Activated CD4-positive, alpha-beta T cell treated with anti-CD3 and anti-CD28 coated beads, Interleukin-2, Interleukin-6, amounts not matched to agents 100 ng/mL and 50 ng/mL, durations not matched to agents 16 hours and 8 hours (primary cell): ENCODE measurements at regions not wholly inside any gene's neighbourhood (a gene's known extent, or its start where the extent isn't known, plus 50 kb on each side); places are given as distances from the start of the nearest gene placed in this dataset.

Experiments used
- DNase-seq: peaks from one replicate; pipeline ENCODE4 v3.0.0-alpha.2; 2020

GRCh38 chr3:43783987-43784639 is 93.4 kb downstream of the ABHD5 start:
- DNase-seq = no peak

DNA sequence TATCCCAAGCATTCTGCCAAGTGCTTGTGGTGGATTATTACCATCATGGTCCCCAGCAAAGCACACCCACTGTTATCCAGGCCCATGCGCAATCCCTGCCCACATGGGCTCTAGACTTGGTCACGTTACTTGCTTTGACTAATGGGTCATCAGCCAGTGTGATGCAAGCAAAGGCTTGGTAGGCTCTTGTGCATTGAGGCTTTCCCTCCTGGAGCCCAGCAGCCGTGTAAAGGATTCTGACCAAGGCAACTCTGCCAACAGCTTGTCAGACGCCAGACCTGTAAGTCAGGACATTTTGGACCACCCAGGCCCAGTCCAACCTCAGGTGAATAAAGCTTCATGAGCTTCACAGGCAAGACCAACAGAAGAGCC is 93.9 kb downstream of the ABHD5 start:
- no peak for DNase-seq

- no peak for DNase-seq
Observed at GRCh38 chr3:43785551-43785950, 94.8 kb downstream of the ABHD5 start.

- DNase-seq = no peak
Observed at GRCh38 chr3:43786102-43786501, 95.4 kb downstream of the ABHD5 start.

- DNase-seq = no peak
Observed at GRCh38 chr3:43786526-43787305, 96.0 kb downstream of the ABHD5 start.

- DNase-seq = no peak
Observed at GRCh38 chr3:43787330-43787729, 96.6 kb downstream of the ABHD5 start.

DNA sequence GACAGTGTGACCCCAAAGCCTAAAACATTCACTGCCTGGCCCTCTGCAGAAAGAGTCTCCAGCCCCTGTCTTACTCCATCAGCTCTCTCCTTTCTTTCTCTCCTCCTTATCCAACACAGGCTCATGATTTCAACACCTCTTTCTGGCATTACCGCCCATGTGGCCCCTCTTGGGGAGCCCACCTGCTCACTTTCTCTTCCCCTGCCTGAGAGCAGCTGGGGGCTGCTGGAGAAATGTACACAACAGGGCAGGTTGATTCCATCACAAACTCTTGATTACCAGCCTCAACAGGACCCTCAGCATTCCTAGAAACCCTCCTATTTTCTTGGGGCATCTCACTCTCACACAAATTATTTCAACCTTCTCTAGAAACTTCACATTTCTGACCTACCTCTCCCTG is 98.3 kb downstream of the ABHD5 start:
- no peak for DNase-seq

GRCh38 chr3:43790060-43790459 is 99.3 kb downstream of the ABHD5 start:
- no peak for DNase-seq

DNA sequence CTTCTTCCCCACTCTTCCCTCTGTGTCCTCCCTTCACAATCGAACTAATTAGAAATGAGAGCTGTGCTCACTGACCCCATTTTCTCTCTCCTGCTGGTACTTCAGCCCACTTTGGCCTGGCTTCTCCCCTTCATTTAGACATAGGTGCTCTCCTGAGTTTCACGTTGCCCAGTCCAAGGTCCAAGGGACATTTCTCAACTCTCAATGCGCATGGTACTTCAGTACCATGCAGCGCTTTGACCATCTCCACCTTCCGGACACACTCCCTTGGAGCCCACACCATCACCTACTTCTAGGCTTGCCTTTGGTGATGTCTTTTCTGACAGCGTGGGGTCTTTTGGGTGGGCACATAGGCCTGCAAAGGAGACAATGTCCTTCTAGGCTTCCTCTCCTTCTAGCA is 99.7 kb downstream of the ABHD5 start:
- DNase-seq = no peak

GRCh38 chr3:43791246-43791645 is 100.5 kb downstream of the ABHD5 start:
- DNase-seq = no peak

DNA sequence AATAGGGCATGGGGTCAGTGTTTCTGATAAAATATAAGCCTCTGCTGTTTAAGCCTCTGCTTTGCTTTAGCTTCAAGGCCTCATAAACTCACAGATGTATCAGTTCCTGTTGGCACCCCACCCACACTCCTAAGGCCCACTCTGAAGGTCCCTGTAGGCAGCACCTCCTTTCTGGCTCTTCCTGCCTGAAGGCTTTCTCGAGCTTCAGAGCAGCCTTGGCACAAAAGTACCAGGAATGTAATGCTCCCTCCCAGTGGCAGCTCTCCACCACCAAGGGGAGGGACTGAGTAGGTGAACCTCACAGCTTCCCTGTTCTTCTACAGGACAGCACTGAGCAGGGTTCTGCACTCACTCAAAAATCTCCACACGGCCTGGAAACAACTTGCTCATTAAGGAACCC is 102.2 kb downstream of the ABHD5 start:
- DNase-seq = no peak

GRCh38 chr3:43793648-43794372 is 103.1 kb downstream of the ABHD5 start:
- no peak for DNase-seq

GRCh38 chr3:43794776-43795175 is 104.0 kb downstream of the ABHD5 start:
- DNase-seq = no peak

DNA sequence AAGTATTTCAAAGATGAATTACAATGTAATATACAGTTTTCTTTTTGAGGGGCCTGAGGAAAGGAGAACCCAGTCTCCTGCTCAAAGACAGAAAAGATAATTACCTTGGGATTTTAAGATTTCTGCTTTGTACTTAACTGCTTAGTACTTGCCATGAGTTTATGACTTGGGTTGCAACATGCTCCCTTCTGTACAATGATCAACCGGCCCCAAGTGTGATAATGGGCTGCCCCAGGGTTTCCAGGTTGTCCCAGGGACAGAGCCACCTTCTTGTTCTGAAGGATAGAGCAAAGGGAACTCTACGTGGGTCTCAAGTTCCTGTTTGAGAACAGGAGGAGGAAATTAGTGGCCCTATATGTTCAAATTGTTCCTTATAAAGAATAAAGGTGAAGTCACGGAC is 104.8 kb downstream of the ABHD5 start:
- no peak for DNase-seq

- no peak for DNase-seq
Observed at GRCh38 chr3:43796041-43796596, 105.4 kb downstream of the ABHD5 start.

DNA sequence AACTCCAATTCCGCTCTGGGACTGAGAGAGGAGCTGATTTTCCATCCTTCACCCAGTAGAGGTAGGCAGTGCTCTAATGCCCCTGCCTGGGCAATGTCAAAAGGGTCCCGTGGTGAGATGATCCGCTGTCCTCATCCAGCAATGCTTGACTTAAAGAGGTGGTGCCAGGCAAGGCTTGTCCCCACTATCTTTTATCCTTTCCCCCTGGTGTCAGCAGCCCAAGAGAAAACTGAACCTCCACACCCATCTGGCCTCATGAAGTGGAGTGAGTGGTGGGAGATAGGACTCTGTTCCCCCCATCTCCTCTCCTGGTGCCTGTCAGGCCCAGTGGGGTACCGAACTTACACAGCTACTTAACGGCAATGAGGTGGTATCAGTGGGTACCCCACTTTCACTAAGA is 107.1 kb downstream of the ABHD5 start:
- no peak for DNase-seq

GRCh38 chr3:43810797-43811196 is 120.1 kb downstream of the ABHD5 start:
- no peak for DNase-seq

DNA sequence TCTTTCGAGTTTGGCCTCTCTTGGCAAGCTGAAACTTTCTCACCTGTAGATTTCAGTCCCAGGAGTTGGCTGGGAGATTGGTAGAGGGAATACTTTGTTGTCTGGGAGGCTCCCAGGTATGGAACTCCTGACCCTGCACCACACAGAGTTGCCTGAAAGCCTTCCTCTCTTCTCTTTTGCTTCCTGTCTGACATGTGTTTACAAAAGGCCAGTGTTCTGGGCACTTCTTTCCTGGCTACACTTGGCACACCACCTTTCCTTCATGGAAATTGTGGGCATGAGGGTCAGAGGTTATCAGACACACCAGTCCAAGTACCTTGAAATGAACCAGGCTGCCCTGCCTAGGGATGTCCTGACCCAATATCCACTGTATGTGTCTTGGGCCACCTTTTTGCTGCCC is 123.7 kb downstream of the ABHD5 start:
- no peak for DNase-seq

DNA sequence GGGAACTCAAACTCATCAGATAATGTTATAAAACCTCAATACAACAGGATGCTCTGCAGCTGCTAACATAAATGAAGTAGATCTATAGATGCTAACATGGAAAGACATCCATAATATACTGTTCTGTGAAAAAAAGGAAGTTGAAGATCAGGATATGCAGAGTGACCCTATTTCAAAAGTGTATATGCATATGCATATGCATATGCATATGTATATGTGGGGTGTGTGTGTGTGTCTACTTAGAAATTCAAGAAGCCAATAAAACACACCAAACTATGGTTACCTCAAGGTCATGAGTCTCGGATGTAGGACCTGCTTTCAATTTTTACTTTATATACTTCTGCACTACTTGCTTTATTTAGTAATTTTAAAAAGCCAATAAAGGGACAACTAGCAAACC is 125.6 kb downstream of the ABHD5 start:
- DNase-seq = no peak

GRCh38 chr3:43817064-43817463 is 126.3 kb downstream of the ABHD5 start:
- no peak for DNase-seq

GRCh38 chr3:43817825-43818224 is 127.1 kb downstream of the ABHD5 start:
- DNase-seq = peak; percentile 3

DNA sequence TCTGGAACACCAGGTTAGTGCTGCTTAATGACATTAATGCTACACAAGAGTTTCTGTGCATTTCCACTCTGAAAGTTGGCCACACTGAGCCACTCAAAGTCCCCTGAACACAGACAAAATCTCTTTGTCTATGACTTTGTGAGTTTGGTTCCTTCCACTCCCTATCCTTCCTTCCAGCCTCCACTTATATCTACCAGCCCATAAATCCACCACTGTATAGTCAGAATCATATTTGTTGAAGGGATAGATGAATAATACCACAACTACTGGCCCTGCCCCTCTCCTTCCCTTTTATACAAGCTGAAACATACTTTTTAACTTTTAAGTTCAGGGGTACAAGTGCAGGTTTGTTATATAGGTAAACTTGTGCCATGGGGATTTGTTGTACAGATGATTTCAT is 127.5 kb downstream of the ABHD5 start:
- DNase-seq = no peak

DNA sequence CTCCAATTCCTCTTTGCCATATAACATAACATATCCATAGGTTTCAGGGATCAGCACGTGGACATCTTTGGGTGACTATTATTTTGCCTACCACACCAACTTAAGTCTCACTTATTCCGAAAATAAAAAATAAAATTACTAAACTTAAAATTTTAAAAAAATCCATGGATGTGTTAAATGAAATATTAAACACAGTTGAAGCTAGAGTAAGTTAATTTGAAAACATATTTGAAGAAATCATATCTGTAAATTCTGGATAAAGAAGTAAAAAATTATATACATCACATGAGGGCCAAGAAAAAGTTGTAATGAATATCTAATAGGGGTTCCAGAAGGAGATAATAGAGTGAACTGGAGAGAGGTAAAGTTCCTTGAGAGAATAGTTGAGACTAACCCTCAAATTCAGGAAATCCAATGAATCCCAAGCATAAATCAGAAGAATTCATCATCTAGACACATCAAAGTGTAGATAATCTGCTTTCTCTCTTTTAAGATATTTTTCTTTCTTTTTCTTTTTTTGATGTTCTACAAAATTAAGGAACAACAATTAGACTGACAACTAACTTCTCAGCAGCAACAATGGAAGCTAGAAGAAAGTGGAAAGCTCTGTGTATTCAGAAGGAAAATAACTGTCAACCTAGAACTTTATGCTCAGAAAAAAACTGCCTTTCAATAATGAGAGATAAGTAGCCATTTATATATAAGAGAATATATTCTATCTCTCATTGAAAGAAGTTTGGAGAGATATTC is 147.4 kb downstream of the ABHD5 start:
- no peak for DNase-seq
